WTC11 (cell line): ENCODE measurements at regions not wholly inside any gene's neighbourhood (a gene's known extent, or its start where the extent isn't known, plus 50 kb on each side); places are given as distances from the start of the nearest gene placed in this dataset.

Experiments used
- ATAC-seq: fragments of 200-7000 bp; cut with Tn5 transposase; 2 replicates; pipeline ENCODE4 v1.10.0; 2021; ENCODE audit warnings: mild to moderate bottlenecking, moderate library complexity
- CTCF ChIA-PET: fragments of 300-600 bp; sonication (Branson Sonifier 250); formaldehyde crosslinking; loops from one replicate; lab custom pipeline; 2021; ENCODE audit warnings: antibody characterized with exemption; lab: Charles Lee
- POLR2A ChIA-PET: fragments of 350-600 bp; sonication (Branson Sonifier 250); formaldehyde crosslinking; loops from one replicate; lab custom pipeline; 2021; ENCODE audit warnings: antibody characterized with exemption; lab: Charles Lee
- DNase-seq: peaks from one replicate; pipeline ENCODE4 v3.0.0; 2021; ENCODE audit warnings: low spot score
- H3K27ac Mint-ChIP-seq: 2 replicates; pipeline ENCODE4 v1.8.0; 2021; ENCODE audit warnings: mixed read lengths
- H3K27me3 Mint-ChIP-seq: 2 replicates; pipeline ENCODE4 v1.8.0; 2021; ENCODE audit warnings: low read depth, mild to moderate bottlenecking, moderate library complexity, mixed read lengths
- H3K36me3 Mint-ChIP-seq: 2 replicates; pipeline ENCODE4 v1.8.0; 2021; ENCODE audit warnings: mixed read lengths
- H3K4me1 Mint-ChIP-seq: 2 replicates; pipeline ENCODE4 v1.8.0; 2022; ENCODE audit warnings: mixed read lengths
- H3K4me3 Mint-ChIP-seq: 2 replicates; pipeline ENCODE4 v1.8.0; 2021; ENCODE audit warnings: mild to moderate bottlenecking, moderate library complexity, mixed read lengths
- H3K9me3 Mint-ChIP-seq: 2 replicates; pipeline ENCODE4 v1.8.0; 2021; ENCODE audit warnings: mixed read lengths
- ATF1 ChIP-seq: sonication (generic); formaldehyde crosslinking; IDR thresholded peaks from 2 replicates; pipeline ENCODE4 v1.8.1; 2023; ENCODE audit warnings: mild to moderate bottlenecking, moderate library complexity, missing genetic modification reagents
- CBFB ChIP-seq: sonication (generic); formaldehyde crosslinking; IDR thresholded peaks from 2 replicates; pipeline ENCODE4 v1.8.1; 2022; ENCODE audit warnings: mild to moderate bottlenecking, low read depth, missing genetic modification reagents
- ELF4 ChIP-seq: sonication (generic); formaldehyde crosslinking; IDR thresholded peaks from 2 replicates; pipeline ENCODE4 v1.8.1; 2022; ENCODE audit warnings: low read depth, mild to moderate bottlenecking, moderate library complexity, missing genetic modification reagents
- EMX1 ChIP-seq: fragments of 250-450 bp; sonication (Bioruptor Pico); IDR thresholded peaks from 2 replicates; pipeline ENCODE4 v1.8.0; 2021; ENCODE audit warnings: mild to moderate bottlenecking
- ESRRA ChIP-seq: sonication (generic); formaldehyde crosslinking; IDR thresholded peaks from 2 replicates; pipeline ENCODE4 v1.8.1; 2022; ENCODE audit warnings: mild to moderate bottlenecking, missing genetic modification reagents, borderline replicate concordance
- ETV6 ChIP-seq: sonication (generic); formaldehyde crosslinking; IDR thresholded peaks from 2 replicates; pipeline ENCODE4 v1.8.1; 2022; ENCODE audit warnings: mild to moderate bottlenecking, missing genetic modification reagents
- FOXJ3 ChIP-seq: sonication (generic); formaldehyde crosslinking; IDR thresholded peaks from 2 replicates; pipeline ENCODE4 v1.9.0; 2021; ENCODE audit warnings: missing genetic modification reagents, mild to moderate bottlenecking, borderline replicate concordance
- FOXP1 ChIP-seq: sonication (generic); formaldehyde crosslinking; IDR thresholded peaks from 2 replicates; pipeline ENCODE4 v1.8.0; 2022; ENCODE audit warnings: missing genetic modification reagents, mild to moderate bottlenecking, moderate library complexity, borderline replicate concordance
- HMGA2 ChIP-seq: fragments of 250-450 bp; sonication (Bioruptor Pico); IDR thresholded peaks from 2 replicates; pipeline ENCODE4 v1.4.0; 2021; ENCODE audit warnings: mild to moderate bottlenecking, moderate library complexity
- NFYB ChIP-seq: sonication (generic); formaldehyde crosslinking; conservative IDR thresholded peaks from 2 replicates; pipeline ENCODE4 v1.8.0; 2022; ENCODE audit warnings: low read depth, missing genetic modification reagents
- PRRX2 ChIP-seq: fragments of 250-450 bp; sonication (Bioruptor Pico); IDR thresholded peaks from 2 replicates; pipeline ENCODE4 v1.8.0; 2021; ENCODE audit warnings: mild to moderate bottlenecking
- RELA ChIP-seq: sonication (generic); formaldehyde crosslinking; IDR thresholded peaks from 2 replicates; pipeline ENCODE4 v1.8.1; 2022; ENCODE audit warnings: missing genetic modification reagents, mild to moderate bottlenecking, borderline replicate concordance
- TF ChIP-seq, protein P1 (sequence below): sonication (generic); formaldehyde crosslinking; IDR thresholded peaks from 2 replicates; pipeline ENCODE4 v1.8.0; 2022; ENCODE audit warnings: mild to moderate bottlenecking, missing genetic modification reagents
- TF ChIP-seq, protein P2 (sequence below): sonication (generic); formaldehyde crosslinking; IDR thresholded peaks from 2 replicates; pipeline ENCODE4 v1.8.0; 2022; ENCODE audit warnings: mild to moderate bottlenecking, missing genetic modification reagents
- TF ChIP-seq, protein P3 (sequence below): fragments of 200-600 bp; IDR thresholded peaks from 2 replicates; pipeline ENCODE4 v1.8.0; 2022; ENCODE audit warnings: antibody characterized with exemption
- TF ChIP-seq, protein P4 (sequence below): sonication (generic); formaldehyde crosslinking; conservative IDR thresholded peaks from 2 replicates; pipeline ENCODE4 v1.8.1; 2022; ENCODE audit warnings: mild to moderate bottlenecking, missing genetic modification reagents
- TF ChIP-seq, protein P5 (sequence below): sonication (generic); formaldehyde crosslinking; IDR thresholded peaks from 2 replicates; pipeline ENCODE4 v1.8.1; 2022; ENCODE audit warnings: mild to moderate bottlenecking, missing genetic modification reagents, moderate library complexity, borderline replicate concordance
- TF ChIP-seq, protein P6 (sequence below): fragments of 250-450 bp; sonication (Bioruptor Pico); IDR thresholded peaks from 2 replicates; pipeline ENCODE4 v1.9.0; 2021; ENCODE audit warnings: mild to moderate bottlenecking, borderline replicate concordance
- TF ChIP-seq, protein P7 (sequence below): sonication (generic); formaldehyde crosslinking; IDR thresholded peaks from 2 replicates; pipeline ENCODE4 v1.8.1; 2023; ENCODE audit warnings: mild to moderate bottlenecking, missing genetic modification reagents, moderate library complexity
- TF ChIP-seq, protein P8 (sequence below): fragments of 250-450 bp; sonication (Bioruptor Pico); IDR thresholded peaks from 2 replicates; pipeline ENCODE4 v1.9.0; 2021; ENCODE audit warnings: mild to moderate bottlenecking

DNA sequence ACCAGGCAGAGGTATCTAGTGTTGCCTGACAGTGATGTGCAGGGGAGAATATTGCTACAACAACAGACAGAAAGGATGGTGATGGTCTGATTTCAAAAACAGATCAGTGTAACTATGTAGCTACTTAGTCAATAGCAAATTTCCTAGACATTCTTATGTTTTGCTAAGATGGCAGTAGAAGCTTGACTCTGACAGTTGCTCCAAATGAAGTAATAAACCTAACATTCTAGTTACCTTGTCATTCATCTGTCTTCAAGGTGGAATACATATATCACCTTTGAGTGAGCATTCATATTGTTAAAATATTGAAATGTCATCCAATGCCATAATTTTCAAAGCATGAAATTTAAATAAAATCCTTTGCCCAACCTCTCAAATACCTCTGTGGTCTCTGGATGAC is 617.4 kb downstream of the USP25 start:
- Mint-ChIP-seq H3K36me3 (no peaks in the 10 kb centered on the region), H3K27ac (no peak overlapping the region), H3K27me3 (no peaks in the 10 kb centered on the region), H3K4me1 (0 out of 2 replicates have a peak, but pooled peaks cover 3% of the 10 kb centered on the region), H3K4me3 (no peak overlapping the region), H3K9me3 (peaks cover 3% of the 10 kb centered on the region; the same call in 1 of the 2 replicates)
- no peak for DNase-seq
- ATAC-seq = no peak
- CTCF ChIA-PET = no interaction called here
- TF ChIP-seq NFYB (no peak), ELF4 (CRISPR knock-in tag) (no peak), ETV6 (CRISPR knock-in tag) (no peak), ESRRA (CRISPR knock-in tag) (no peak), HMGA2 (no peak), PRRX2 (CRISPR knock-in tag) (no peak), EMX1 (CRISPR knock-in tag) (no peak), RELA (no peak)
- TF ChIP-seq, protein P1, sequence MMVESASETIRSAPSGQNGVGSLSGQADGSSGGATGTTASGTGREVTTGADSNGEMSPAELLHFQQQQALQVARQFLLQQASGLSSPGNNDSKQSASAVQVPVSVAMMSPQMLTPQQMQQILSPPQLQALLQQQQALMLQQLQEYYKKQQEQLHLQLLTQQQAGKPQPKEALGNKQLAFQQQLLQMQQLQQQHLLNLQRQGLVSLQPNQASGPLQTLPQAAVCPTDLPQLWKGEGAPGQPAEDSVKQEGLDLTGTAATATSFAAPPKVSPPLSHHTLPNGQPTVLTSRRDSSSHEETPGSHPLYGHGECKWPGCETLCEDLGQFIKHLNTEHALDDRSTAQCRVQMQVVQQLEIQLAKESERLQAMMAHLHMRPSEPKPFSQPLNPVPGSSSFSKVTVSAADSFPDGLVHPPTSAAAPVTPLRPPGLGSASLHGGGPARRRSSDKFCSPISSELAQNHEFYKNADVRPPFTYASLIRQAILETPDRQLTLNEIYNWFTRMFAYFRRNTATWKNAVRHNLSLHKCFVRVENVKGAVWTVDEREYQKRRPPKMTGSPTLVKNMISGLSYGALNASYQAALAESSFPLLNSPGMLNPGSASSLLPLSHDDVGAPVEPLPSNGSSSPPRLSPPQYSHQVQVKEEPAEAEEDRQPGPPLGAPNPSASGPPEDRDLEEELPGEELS (CRISPR knock-in tag) = no peak
- TF ChIP-seq, protein P2, sequence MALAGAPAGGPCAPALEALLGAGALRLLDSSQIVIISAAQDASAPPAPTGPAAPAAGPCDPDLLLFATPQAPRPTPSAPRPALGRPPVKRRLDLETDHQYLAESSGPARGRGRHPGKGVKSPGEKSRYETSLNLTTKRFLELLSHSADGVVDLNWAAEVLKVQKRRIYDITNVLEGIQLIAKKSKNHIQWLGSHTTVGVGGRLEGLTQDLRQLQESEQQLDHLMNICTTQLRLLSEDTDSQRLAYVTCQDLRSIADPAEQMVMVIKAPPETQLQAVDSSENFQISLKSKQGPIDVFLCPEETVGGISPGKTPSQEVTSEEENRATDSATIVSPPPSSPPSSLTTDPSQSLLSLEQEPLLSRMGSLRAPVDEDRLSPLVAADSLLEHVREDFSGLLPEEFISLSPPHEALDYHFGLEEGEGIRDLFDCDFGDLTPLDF (CRISPR knock-in tag) = no peak
- TF ChIP-seq, protein P3, sequence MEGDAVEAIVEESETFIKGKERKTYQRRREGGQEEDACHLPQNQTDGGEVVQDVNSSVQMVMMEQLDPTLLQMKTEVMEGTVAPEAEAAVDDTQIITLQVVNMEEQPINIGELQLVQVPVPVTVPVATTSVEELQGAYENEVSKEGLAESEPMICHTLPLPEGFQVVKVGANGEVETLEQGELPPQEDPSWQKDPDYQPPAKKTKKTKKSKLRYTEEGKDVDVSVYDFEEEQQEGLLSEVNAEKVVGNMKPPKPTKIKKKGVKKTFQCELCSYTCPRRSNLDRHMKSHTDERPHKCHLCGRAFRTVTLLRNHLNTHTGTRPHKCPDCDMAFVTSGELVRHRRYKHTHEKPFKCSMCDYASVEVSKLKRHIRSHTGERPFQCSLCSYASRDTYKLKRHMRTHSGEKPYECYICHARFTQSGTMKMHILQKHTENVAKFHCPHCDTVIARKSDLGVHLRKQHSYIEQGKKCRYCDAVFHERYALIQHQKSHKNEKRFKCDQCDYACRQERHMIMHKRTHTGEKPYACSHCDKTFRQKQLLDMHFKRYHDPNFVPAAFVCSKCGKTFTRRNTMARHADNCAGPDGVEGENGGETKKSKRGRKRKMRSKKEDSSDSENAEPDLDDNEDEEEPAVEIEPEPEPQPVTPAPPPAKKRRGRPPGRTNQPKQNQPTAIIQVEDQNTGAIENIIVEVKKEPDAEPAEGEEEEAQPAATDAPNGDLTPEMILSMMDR = no peak
- POLR2A ChIA-PET = no interaction called here

DNA sequence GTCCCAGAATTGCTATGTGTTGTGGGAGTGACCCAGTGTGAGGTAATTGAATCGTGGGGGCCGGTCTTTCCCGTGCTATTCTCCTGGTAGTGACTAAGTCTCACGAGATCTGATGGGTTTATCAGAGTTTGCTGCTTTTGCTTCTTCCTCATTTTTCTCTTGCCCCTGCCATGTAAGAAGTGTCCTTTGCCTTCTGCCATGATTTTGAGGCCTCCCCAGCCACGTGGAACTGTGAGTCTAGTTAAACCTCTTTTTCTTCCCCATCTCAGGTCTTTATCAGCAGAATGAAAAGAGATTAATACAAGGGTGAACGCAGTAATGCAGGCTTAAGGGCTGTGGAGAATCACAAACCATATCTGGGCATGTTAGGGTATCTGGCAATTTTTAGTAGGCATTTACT is 624.0 kb downstream of the USP25 start:
- Mint-ChIP-seq H3K27me3 (no peaks in the 10 kb centered on the region), H3K4me1 (no peaks in the 10 kb centered on the region), H3K36me3 (no peaks in the 10 kb centered on the region), H3K4me3 (no peak overlapping the region), H3K27ac (no peak overlapping the region), H3K9me3 (peaks cover 13% of the 10 kb centered on the region)
- DNase-seq (no peak), ATAC-seq (no peak)
- CTCF ChIA-PET = no interaction called here
- POLR2A ChIA-PET = no interaction called here
- TF ChIP-seq, protein P4, sequence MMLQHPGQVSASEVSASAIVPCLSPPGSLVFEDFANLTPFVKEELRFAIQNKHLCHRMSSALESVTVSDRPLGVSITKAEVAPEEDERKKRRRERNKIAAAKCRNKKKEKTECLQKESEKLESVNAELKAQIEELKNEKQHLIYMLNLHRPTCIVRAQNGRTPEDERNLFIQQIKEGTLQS (CRISPR knock-in tag) = no peak
- TF ChIP-seq FOXP1 (CRISPR knock-in tag) (no peak), CBFB (CRISPR knock-in tag) (no peak), ATF1 (CRISPR knock-in tag) (no peak), ELF4 (CRISPR knock-in tag) (no peak), FOXJ3 (no peak), ETV6 (CRISPR knock-in tag) (no peak)
- TF ChIP-seq, protein P5, sequence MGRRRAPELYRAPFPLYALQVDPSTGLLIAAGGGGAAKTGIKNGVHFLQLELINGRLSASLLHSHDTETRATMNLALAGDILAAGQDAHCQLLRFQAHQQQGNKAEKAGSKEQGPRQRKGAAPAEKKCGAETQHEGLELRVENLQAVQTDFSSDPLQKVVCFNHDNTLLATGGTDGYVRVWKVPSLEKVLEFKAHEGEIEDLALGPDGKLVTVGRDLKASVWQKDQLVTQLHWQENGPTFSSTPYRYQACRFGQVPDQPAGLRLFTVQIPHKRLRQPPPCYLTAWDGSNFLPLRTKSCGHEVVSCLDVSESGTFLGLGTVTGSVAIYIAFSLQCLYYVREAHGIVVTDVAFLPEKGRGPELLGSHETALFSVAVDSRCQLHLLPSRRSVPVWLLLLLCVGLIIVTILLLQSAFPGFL (CRISPR knock-in tag) = no peak
- TF ChIP-seq, protein P6, sequence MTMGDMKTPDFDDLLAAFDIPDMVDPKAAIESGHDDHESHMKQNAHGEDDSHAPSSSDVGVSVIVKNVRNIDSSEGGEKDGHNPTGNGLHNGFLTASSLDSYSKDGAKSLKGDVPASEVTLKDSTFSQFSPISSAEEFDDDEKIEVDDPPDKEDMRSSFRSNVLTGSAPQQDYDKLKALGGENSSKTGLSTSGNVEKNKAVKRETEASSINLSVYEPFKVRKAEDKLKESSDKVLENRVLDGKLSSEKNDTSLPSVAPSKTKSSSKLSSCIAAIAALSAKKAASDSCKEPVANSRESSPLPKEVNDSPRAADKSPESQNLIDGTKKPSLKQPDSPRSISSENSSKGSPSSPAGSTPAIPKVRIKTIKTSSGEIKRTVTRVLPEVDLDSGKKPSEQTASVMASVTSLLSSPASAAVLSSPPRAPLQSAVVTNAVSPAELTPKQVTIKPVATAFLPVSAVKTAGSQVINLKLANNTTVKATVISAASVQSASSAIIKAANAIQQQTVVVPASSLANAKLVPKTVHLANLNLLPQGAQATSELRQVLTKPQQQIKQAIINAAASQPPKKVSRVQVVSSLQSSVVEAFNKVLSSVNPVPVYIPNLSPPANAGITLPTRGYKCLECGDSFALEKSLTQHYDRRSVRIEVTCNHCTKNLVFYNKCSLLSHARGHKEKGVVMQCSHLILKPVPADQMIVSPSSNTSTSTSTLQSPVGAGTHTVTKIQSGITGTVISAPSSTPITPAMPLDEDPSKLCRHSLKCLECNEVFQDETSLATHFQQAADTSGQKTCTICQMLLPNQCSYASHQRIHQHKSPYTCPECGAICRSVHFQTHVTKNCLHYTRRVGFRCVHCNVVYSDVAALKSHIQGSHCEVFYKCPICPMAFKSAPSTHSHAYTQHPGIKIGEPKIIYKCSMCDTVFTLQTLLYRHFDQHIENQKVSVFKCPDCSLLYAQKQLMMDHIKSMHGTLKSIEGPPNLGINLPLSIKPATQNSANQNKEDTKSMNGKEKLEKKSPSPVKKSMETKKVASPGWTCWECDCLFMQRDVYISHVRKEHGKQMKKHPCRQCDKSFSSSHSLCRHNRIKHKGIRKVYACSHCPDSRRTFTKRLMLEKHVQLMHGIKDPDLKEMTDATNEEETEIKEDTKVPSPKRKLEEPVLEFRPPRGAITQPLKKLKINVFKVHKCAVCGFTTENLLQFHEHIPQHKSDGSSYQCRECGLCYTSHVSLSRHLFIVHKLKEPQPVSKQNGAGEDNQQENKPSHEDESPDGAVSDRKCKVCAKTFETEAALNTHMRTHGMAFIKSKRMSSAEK (CRISPR knock-in tag) = no peak
- TF ChIP-seq, protein P7, sequence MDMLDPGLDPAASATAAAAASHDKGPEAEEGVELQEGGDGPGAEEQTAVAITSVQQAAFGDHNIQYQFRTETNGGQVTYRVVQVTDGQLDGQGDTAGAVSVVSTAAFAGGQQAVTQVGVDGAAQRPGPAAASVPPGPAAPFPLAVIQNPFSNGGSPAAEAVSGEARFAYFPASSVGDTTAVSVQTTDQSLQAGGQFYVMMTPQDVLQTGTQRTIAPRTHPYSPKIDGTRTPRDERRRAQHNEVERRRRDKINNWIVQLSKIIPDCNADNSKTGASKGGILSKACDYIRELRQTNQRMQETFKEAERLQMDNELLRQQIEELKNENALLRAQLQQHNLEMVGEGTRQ (CRISPR knock-in tag) = no peak
- TF ChIP-seq, protein P8, sequence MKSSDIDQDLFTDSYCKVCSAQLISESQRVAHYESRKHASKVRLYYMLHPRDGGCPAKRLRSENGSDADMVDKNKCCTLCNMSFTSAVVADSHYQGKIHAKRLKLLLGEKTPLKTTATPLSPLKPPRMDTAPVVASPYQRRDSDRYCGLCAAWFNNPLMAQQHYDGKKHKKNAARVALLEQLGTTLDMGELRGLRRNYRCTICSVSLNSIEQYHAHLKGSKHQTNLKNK (CRISPR knock-in tag) = no peak
